ENCODE measurements at regions not wholly inside any gene's neighbourhood (a gene's known extent, or its start where the extent isn't known, plus 50 kb on each side); places are given as distances from the start of the nearest gene placed in this dataset.

DNA sequence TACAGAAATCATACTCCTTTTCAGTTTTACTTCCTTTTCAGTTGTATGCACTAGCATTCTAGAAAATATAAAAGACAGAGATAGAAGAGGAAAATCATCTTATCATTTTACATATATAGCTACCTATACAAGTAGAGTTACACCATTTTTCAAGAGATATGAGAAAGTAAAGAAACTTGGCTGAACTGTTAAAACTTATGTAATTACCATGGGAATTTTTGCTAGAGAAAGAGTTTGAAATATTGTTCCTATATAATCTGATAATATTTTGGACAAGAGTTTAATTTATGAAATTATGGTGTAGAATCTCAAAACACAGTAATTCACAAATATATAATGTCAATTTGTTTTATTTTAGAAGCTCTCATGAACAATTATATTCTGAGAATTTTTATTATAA is 180.8 kb downstream of the PLPPR4 start:
- DNase-seq: no peak

DNA sequence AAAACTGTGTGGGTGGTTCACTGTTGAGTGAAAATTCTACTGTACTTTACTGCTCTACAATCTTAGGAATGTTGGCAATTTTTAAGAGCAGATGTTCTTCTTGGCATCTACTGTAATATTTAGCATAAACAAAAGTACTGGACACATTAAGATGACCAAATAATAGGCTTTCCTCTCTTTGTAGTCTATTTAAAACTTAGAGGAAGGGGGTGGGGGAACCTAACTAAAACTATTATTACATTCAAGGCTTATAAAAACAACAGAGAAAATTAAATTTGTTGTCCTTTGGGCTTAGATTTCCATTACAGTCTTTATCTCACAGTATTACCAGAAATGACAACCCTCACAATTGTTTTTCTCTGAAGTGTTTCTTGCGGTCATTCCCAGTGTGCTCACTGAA is 181.2 kb downstream of the PLPPR4 start:
- no peak for DNase-seq

GRCh38 chr1:99447721-99448120 is 183.4 kb downstream of the PLPPR4 start:
- no peak for DNase-seq

- DNase-seq: no peak
Observed at GRCh38 chr1:99455760-99456159, 190.2 kb upstream of the PALMD start.

GRCh38 chr1:99456536-99456935 is 189.4 kb upstream of the PALMD start:
- no peak for DNase-seq

DNA sequence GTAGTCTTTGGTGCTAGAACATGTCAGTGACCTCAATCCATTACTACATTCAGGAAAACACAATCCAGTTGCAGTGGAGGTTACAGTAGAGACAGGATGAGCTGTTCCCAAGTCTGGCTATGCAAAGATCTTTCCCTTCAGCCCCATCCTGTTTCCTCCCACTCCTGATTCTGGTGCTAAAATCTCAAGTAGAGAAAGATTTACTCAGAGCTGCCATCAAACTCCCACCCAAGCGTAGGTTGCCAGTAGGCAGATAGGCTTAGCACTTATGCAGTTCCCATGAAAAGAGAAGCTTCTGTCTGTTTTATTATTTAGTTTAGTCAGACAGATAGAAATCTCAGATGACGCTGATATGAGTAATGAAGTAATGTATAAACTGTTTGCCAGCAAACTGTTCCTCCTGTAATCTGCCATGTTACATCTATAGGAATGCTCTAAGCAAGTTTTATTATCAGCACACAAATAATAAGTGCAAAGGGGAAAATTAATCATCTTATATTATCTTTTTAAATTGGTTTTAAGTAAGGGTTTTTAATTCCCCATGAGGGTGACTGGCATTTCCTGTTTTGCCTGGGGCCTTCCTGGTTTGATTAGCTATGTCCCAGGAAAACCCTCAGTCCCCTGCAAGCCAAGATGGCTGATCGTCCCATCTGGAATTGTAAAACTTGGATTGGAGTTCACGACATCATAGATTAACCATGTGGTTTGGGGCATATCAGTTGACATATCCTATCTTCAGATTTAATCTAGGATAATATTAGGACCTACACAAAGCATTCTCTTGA is 188.3 kb upstream of the PALMD start:
- no peak for DNase-seq

GRCh38 chr1:99461499-99461898 is 184.4 kb upstream of the PALMD start:
- no peak for DNase-seq

DNA sequence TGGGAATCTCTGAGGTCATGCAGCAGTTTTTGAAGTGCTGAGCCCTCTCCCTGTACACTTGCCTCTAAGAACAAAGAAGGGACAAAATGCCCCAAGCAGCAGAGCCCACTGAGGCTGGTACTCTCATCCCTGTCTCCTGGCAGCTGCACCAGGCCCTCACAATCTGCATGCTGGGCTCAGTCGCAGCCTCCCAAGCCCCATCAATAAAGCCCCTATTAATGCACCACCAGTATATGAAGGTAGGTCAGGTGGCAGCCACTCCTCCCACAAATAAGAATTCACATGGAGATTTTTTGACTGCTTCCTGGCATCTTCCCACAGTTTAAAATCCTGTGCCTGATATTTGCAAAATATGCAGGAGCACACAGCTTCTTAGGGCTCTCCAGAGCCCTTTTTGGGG is 181.2 kb upstream of the PALMD start:
- no peak for DNase-seq

GRCh38 chr1:99465176-99465900 is 180.6 kb upstream of the PALMD start:
- DNase-seq: no peak

- no peak for DNase-seq
Observed at GRCh38 chr1:99467645-99468044, 178.3 kb upstream of the PALMD start.

DNA sequence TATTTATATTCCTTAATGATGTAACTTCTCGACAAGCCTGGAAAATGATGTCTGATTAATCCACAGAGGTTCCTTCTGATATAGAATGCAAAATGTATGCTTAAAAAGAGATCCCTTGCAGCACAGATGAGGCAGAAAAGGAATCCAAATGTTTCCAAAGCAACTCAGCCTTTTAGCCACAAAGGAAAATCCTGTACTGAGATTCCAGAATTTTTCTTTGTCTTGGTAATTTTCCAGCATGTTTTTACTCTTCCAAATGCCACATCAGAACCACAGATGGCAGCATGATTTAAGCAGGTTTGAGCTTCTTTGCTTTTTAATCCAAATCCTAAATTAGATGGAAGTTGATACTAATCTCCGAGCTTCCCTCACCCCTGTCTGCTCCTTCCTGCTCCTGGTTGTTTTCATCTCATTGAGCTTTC is 176.4 kb upstream of the PALMD start:
- DNase-seq: no peak

DNA sequence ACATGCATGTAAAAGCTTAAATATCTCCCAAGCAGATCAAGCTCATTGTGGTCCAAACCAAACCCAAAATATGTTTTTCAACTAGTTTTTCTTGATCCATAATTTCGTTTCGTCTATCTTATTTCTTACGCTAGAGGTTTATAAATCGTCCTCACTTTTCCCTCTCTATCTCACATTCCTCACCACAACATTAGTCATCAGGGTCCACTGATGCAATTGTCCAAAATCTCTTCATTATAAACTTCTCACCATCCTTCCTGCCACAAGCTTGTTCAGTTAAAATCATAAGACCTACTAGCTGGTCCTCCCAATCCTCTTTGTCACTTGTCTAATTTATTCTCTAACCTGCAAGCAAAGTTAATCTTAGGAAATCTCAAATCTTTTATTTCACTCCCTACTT is 173.0 kb upstream of the PALMD start:
- no peak for DNase-seq

- no peak for DNase-seq
Observed at GRCh38 chr1:99474350-99474893, 171.5 kb upstream of the PALMD start.

DNA sequence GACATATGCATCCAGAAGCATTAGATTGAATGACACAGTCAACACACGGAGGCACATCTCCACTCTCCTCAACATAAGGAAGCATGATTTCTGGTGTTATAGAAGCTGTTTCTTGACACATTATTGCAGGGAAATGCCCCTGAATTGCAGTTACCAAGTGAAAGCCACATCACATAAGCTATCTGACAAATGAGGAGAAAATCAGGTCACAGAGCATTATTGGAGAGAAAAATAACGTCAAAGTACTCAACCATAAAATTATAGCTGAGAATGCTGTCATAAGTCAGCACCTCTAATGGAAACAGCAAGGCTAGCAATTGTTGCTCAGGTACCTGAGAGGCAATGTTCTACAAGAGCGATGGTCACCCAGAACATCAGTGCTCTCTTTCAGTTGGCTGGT is 169.9 kb upstream of the PALMD start:
- no peak for DNase-seq

DNA sequence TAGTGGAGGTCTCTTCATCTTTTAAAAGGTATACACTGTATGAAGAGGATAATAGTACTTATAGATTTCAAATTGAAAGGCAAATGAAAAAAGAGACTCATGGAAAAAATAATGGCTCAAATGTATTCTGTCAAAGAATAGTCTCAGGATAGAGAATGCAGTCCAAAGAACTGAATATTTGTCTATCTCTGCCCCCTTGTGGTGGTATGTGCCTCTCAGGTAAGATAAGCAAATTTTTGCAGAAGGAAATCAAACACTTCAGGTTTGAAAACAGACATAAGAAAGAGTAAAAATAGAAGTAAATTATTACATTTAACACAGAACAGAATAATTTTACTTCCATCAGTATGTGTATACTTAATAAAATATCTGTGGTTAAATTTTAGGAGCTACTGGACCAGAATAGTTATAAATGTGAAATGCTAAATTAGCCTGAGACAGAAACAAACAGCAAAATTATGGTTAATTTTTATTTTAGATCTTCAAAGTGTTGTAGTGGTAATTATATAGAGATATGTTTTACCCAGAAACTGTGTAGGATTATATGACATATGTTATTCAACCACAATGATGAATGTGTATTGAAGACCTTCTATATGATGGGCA is 164.4 kb upstream of the PALMD start:
- DNase-seq: peak in 1 of 2 donors; percentile 54

DNA sequence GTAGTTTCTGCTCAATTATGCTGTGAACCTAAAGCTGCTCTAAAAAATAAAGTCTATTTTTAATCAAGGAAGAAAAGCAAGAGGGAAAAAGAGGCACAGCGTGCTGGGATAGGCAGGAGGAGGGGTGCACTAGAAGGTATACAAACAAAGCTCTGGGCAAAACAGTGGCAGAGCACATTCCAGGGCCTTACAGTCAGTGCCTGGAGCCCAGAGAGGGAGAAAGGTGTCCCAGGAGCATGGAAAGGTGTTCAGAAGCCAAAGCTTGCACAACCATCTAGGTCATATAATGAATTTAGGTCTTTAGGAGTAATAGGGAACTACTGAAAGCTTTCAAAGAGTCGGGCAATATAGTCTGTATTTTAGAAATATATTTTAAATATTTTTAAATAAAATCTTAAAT is 163.6 kb upstream of the PALMD start:
- no peak for DNase-seq

DNA sequence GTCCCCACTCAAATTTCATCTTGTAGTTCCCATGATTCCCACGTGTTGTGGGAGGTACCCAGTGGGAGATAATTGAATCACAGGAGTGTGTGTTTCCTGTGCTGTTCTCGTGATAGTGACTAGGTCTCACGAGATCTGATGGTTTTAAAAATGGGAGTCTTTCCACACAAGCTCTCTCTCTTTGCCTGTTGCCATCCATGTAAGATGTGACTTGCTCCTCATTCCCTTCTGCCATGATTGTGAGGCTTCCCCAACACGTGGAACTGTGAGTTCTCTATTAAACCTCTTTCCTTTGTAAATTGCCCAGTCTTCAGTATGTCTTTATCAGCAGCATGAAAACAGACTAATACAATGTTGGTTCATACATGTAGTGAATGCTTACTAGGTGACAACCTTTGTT is 163.2 kb upstream of the PALMD start:
- no peak for DNase-seq

DNA sequence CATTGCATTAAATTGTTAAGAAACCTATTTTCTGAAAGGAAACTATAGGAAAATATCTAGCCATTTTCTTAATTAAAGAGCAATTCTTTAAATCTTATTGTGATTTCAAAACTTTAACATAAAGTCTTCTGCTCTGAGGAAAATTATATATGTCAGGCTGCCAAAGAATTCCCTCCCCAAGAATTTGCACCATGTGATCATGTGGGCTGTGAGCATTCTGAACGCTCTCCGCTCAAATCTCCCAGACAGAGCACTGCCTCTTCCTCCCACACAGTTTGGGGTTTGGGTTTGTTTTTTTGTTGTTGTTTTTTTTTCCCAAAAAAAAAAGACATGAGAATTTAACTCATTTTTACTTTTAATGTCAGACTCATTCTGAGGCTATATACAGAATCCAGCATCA is 155.9 kb upstream of the PALMD start:
- DNase-seq: no peak

DNA sequence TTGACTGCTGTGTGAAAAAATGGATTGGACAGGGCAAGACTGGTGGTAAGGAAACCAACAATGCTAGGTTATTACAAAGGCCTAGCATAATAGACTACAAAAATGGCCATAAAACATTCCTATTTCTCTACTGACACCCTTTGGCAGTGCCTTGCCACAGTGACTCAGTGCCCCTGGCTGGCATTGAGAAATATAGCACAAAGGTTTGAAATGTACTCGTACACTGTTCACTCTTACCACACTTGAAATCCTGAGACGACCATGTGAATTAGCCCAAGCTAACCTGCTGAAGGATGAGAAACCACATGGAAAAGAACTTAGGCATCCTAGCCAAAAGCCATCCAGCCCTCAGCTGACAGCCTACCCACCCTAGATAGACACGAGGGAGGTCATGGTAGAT is 149.8 kb upstream of the PALMD start:
- no peak for DNase-seq

DNA sequence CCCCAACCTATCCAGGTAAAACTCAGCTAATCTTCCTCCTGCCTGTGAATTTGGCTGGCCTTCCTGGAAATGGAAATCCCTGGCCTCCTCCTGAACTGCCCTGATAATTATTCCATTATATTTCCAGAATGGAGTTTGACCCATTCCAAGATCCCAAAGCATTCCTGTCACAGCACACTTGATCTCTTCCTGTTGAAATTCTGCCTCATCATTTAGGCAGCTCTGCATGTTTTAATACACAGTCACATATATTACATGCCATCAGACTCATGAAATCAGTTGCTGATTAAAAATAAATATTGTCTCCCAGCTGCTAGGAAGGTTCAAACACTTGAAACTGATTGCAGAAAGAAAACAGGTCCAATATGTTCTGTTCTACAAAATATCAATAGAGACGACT is 148.2 kb upstream of the PALMD start:
- no peak for DNase-seq

- DNase-seq: no peak
Observed at GRCh38 chr1:99500541-99500940, 145.4 kb upstream of the PALMD start.

DNA sequence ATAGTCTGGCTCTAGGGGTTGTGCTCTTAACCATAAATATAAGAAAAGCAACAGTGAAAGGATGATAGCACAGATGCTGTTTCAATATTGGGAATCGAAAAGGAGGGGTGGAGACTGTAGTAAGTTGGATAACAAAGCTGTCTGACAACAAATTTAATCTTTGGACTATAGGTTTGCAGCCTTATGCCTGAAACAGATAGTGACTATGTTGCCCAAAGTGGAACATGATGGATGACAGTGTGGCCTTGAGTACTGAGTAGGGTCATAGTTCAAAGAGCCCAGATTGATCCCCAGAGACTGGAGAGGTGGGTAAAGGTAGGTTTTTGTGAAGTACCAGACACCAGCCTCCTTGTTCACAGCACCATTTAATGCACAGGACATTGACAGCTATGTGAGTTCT is 144.0 kb upstream of the PALMD start:
- DNase-seq: no peak

- DNase-seq: no peak
Observed at GRCh38 chr1:99502400-99502799, 143.5 kb upstream of the PALMD start.

- no peak for DNase-seq
Observed at GRCh38 chr1:99503276-99503747, 142.6 kb upstream of the PALMD start.

Measured in CD4-positive, alpha-beta T cell treated with Interleukin-4 for 1 hour (primary cell).